ENCODE measurements at regions not wholly inside any gene's neighbourhood (a gene's known extent, or its start where the extent isn't known, plus 50 kb on each side); places are given as distances from the start of the nearest gene placed in this dataset.

DNA sequence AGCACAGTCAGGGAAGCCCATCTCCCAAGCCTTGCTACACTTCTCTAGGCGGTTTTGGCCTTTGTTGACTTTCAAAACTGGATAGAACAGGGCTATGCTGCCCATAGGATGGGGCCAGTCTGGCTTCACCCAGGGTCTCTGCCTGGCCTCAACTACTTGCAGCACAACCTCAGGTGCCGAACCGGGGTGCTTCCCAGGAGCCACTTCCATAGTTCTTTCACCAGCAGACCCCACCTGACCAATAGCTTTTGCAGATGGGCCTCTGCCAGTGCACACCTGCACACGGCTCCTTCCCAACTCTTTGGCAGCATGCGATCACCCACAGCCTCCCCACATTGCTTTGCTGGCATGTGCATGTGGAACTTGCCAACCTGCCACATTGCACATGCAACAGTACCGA, 331.6 kb downstream of the CPS1 start:
- WGBS (ENCODE audit: insufficient coverage): 94% methylated on average over 4 of the region's 6 CpGs
- no peak overlapping the region for H3K27ac ChIP-seq (ENCODE audit: insufficient read depth in 1 of 2, low read depth in 1 of 2, low read length in 2 of 2, poor library complexity in 1 of 2, severe bottlenecking in 2 of 2)
- H3K36me3 ChIP-seq (ENCODE audit: control insufficient read depth in 4 of 4, insufficient read depth in 4 of 4, low read length in 3 of 4): no peaks in the 10 kb centered on the region
- no peaks in the 10 kb centered on the region for H3K4me1 ChIP-seq (ENCODE audit: control extremely low read depth in 1 of 4, control insufficient read depth in 4 of 4, insufficient read depth in 4 of 4, low read length in 3 of 4)
- DNase-seq: no peak
- peaks cover 0 to 3% (median 0%) of the 10 kb centered on the region in 5 experiments for H3K9me3 ChIP-seq (ENCODE audit: control extremely low read depth in 1 of 5, control insufficient read depth in 4 of 5, insufficient read depth in 2 of 5, low read depth in 1 of 5, low read length in 4 of 5)
- ChIA-PET POLR2A (no interaction called here), CTCF (no interaction called here)
- H3K27me3 ChIP-seq (replicated peaks in 2 of 5; ENCODE audit: control insufficient read depth in 4 of 5, insufficient read depth in 5 of 5, low read length in 4 of 5): no peaks in the 10 kb centered on the region
- H3K4me3 ChIP-seq (ENCODE audit: control insufficient read depth in 1 of 7, extremely low read depth in 1 of 7, insufficient read depth in 4 of 7, low read depth in 2 of 7, low read length in 6 of 7): no peak overlapping the region

DNA sequence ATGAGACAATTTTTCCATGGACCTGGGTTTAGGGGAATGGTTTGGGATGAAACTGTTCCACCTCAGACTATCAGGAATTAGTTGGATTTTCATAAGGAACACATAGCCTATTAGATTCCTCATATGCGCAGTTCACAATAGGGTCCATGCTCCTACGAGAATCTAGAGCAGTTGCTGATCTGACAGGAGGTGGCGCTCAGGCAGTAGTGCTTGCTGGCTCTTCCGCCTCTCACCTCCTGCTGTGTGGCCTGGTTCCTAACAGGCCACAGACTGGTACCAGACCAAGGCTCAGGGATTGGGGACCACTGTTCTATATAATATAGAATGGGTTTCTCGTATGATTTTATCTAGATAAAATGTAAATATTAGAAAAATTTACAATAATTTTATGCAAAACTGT, 338.7 kb downstream of the CPS1 start:
- Histone ChIP-seq H3K36me3 (ENCODE audit: control insufficient read depth in 4 of 4, insufficient read depth in 4 of 4, low read length in 3 of 4) (no peaks in the 10 kb centered on the region), H3K9me3 (ENCODE audit: control extremely low read depth in 1 of 5, control insufficient read depth in 4 of 5, insufficient read depth in 2 of 5, low read depth in 1 of 5, low read length in 4 of 5) (peaks cover 0 to 1% (median 0%) of the 10 kb centered on the region in 5 experiments), H3K27me3 (replicated peaks in 2 of 5; ENCODE audit: control insufficient read depth in 4 of 5, insufficient read depth in 5 of 5, low read length in 4 of 5) (no peaks in the 10 kb centered on the region), H3K4me1 (ENCODE audit: control extremely low read depth in 1 of 4, control insufficient read depth in 4 of 4, insufficient read depth in 4 of 4, low read length in 3 of 4) (no peaks in the 10 kb centered on the region), H3K27ac (ENCODE audit: insufficient read depth in 1 of 2, low read depth in 1 of 2, low read length in 2 of 2, poor library complexity in 1 of 2, severe bottlenecking in 2 of 2) (no peak overlapping the region), H3K4me3 (ENCODE audit: control insufficient read depth in 1 of 7, extremely low read depth in 1 of 7, insufficient read depth in 4 of 7, low read depth in 2 of 7, low read length in 6 of 7) (no peak overlapping the region)
- ChIA-PET POLR2A (no interaction called here), CTCF (no interaction called here)
- WGBS (ENCODE audit: insufficient coverage): 77% methylated on average over 4 of the region's 5 CpGs
- no peak for DNase-seq

DNA sequence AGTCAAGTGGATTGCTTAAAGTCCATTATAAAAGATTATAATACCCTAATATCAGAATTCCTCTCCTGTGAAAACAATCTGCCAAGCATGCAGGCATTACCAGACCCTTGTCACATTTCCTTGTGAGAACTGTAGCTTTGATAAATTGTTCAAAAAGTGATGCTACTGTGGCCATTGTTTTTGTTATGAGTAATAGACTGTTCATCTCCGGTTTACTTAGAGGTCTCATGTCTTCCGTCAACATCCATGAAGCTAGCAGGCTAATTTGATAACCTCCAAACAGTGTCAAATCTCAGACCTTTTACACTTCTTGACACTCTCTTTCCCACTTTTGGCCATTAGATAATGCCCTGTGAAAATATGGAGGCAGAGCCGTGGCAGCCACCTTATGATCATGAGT, 342.7 kb downstream of the CPS1 start:
- Histone ChIP-seq H3K36me3 (ENCODE audit: control insufficient read depth in 4 of 4, insufficient read depth in 4 of 4, low read length in 3 of 4) (no peaks in the 10 kb centered on the region), H3K27ac (ENCODE audit: insufficient read depth in 1 of 2, low read depth in 1 of 2, low read length in 2 of 2, poor library complexity in 1 of 2, severe bottlenecking in 2 of 2) (no peak overlapping the region), H3K27me3 (replicated peaks in 2 of 5; ENCODE audit: control insufficient read depth in 4 of 5, insufficient read depth in 5 of 5, low read length in 4 of 5) (no peaks in the 10 kb centered on the region), H3K4me1 (ENCODE audit: control extremely low read depth in 1 of 4, control insufficient read depth in 4 of 4, insufficient read depth in 4 of 4, low read length in 3 of 4) (no peaks in the 10 kb centered on the region), H3K9me3 (ENCODE audit: control extremely low read depth in 1 of 5, control insufficient read depth in 4 of 5, insufficient read depth in 2 of 5, low read depth in 1 of 5, low read length in 4 of 5) (no peaks in the 10 kb centered on the region), H3K4me3 (ENCODE audit: control insufficient read depth in 1 of 7, extremely low read depth in 1 of 7, insufficient read depth in 4 of 7, low read depth in 2 of 7, low read length in 6 of 7) (no peak overlapping the region)
- 100% methylated on average over 2 of the region's 3 CpGs for WGBS (ENCODE audit: insufficient coverage)
- DNase-seq: no peak
- ChIA-PET POLR2A (no interaction called here), CTCF (no interaction called here)

DNA sequence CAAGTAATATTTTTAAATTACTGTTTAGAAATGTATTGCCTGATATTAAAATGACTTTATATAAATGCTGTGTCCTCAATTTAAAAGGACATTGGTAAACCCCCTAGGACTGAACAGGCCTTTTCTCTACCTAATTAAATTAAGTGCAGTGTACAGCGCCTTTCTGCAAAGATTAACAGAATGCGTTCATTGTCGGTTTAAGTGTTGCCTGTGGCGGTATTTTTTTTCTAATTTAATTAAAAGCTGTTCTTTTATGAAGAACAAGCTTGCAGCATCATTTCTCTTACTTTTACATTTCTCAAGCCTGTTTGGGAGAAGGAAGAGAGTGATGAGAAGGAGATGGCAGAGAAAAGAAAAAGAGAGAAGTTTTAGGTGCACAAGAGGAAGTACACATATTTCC, 344.9 kb downstream of the CPS1 start:
- Histone ChIP-seq H3K27me3 (replicated peaks in 2 of 5; ENCODE audit: control insufficient read depth in 4 of 5, insufficient read depth in 5 of 5, low read length in 4 of 5) (no peaks in the 10 kb centered on the region), H3K27ac (ENCODE audit: insufficient read depth in 1 of 2, low read depth in 1 of 2, low read length in 2 of 2, poor library complexity in 1 of 2, severe bottlenecking in 2 of 2) (no peak overlapping the region), H3K36me3 (ENCODE audit: control insufficient read depth in 4 of 4, insufficient read depth in 4 of 4, low read length in 3 of 4) (no peaks in the 10 kb centered on the region), H3K4me3 (ENCODE audit: control insufficient read depth in 1 of 7, extremely low read depth in 1 of 7, insufficient read depth in 4 of 7, low read depth in 2 of 7, low read length in 6 of 7) (no peak overlapping the region), H3K4me1 (ENCODE audit: control extremely low read depth in 1 of 4, control insufficient read depth in 4 of 4, insufficient read depth in 4 of 4, low read length in 3 of 4) (no peaks in the 10 kb centered on the region), H3K9me3 (ENCODE audit: control extremely low read depth in 1 of 5, control insufficient read depth in 4 of 5, insufficient read depth in 2 of 5, low read depth in 1 of 5, low read length in 4 of 5) (peaks cover 0 to 2% (median 0%) of the 10 kb centered on the region in 5 experiments)
- no CpG with 5 or more reads among the region's 4 CpGs for WGBS (ENCODE audit: insufficient coverage)
- CTCF ChIA-PET: no interaction called here
- POLR2A ChIA-PET: no interaction called here
- DNase-seq: no peak

DNA sequence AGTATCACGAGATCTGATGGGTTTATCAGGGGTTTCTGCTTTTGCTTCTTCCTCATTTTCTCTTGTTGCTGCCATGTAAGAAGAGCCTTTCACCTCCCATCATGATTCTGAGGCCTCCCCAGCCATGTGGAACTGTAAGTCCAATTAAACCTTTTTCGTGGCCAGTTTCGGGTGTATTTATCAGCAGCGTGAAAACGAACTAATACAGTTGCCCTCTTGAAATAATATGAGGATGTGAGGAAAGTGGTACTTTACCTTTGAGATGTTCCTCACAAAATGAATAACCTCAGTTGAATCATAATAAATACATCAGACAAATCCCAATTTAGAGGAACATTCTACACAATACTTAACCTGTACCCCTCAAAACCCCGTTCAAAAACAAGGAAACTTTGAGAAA, 356.4 kb downstream of the CPS1 start:
- Histone ChIP-seq H3K9me3 (ENCODE audit: control extremely low read depth in 1 of 5, control insufficient read depth in 4 of 5, insufficient read depth in 2 of 5, low read depth in 1 of 5, low read length in 4 of 5) (no peaks in the 10 kb centered on the region), H3K4me1 (ENCODE audit: control extremely low read depth in 1 of 4, control insufficient read depth in 4 of 4, insufficient read depth in 4 of 4, low read length in 3 of 4) (no peaks in the 10 kb centered on the region), H3K36me3 (ENCODE audit: control insufficient read depth in 4 of 4, insufficient read depth in 4 of 4, low read length in 3 of 4) (no peaks in the 10 kb centered on the region), H3K4me3 (ENCODE audit: control insufficient read depth in 1 of 7, extremely low read depth in 1 of 7, insufficient read depth in 4 of 7, low read depth in 2 of 7, low read length in 6 of 7) (no peak overlapping the region), H3K27ac (ENCODE audit: insufficient read depth in 1 of 2, low read depth in 1 of 2, low read length in 2 of 2, poor library complexity in 1 of 2, severe bottlenecking in 2 of 2) (no peak overlapping the region), H3K27me3 (replicated peaks in 2 of 5; ENCODE audit: control insufficient read depth in 4 of 5, insufficient read depth in 5 of 5, low read length in 4 of 5) (no peaks in the 10 kb centered on the region)
- POLR2A ChIA-PET: no interaction called here
- no CpG with 5 or more reads among the region's 6 CpGs for WGBS (ENCODE audit: insufficient coverage)
- no peak for DNase-seq
- CTCF ChIA-PET: no interaction called here

DNA sequence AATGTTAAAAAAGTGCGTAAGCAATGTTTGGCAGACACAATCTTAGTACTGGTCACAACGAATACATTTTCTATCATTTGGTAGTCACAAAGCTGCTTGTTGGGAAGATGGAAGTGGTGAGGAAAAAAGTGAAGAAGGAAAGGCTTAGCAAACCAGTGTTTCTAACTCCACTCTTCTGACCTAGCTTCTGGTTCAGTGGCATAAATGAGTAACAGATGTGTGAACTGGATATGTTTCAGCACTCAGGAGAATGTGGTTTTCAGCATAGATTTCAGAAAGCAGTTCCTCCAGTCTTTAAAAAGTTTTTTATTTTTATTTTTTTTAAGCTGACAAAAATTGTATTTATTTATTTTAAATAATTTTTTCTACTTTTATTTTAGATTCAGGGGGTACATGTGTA, 357.1 kb downstream of the CPS1 start:
- H3K36me3 ChIP-seq (ENCODE audit: control insufficient read depth in 4 of 4, insufficient read depth in 4 of 4, low read length in 3 of 4): no peaks in the 10 kb centered on the region
- H3K27me3 ChIP-seq (replicated peaks in 2 of 5; ENCODE audit: control insufficient read depth in 4 of 5, insufficient read depth in 5 of 5, low read length in 4 of 5): no peaks in the 10 kb centered on the region
- no peaks in the 10 kb centered on the region for H3K4me1 ChIP-seq (ENCODE audit: control extremely low read depth in 1 of 4, control insufficient read depth in 4 of 4, insufficient read depth in 4 of 4, low read length in 3 of 4)
- no peak for DNase-seq
- no peak overlapping the region for H3K4me3 ChIP-seq (ENCODE audit: control insufficient read depth in 1 of 7, extremely low read depth in 1 of 7, insufficient read depth in 4 of 7, low read depth in 2 of 7, low read length in 6 of 7)
- WGBS (ENCODE audit: insufficient coverage): 50% methylated on average over 2 of the region's 2 CpGs
- ChIA-PET POLR2A (no interaction called here), CTCF (no interaction called here)
- H3K9me3 ChIP-seq (ENCODE audit: control extremely low read depth in 1 of 5, control insufficient read depth in 4 of 5, insufficient read depth in 2 of 5, low read depth in 1 of 5, low read length in 4 of 5): no peaks in the 10 kb centered on the region
- no peak overlapping the region for H3K27ac ChIP-seq (ENCODE audit: insufficient read depth in 1 of 2, low read depth in 1 of 2, low read length in 2 of 2, poor library complexity in 1 of 2, severe bottlenecking in 2 of 2)

DNA sequence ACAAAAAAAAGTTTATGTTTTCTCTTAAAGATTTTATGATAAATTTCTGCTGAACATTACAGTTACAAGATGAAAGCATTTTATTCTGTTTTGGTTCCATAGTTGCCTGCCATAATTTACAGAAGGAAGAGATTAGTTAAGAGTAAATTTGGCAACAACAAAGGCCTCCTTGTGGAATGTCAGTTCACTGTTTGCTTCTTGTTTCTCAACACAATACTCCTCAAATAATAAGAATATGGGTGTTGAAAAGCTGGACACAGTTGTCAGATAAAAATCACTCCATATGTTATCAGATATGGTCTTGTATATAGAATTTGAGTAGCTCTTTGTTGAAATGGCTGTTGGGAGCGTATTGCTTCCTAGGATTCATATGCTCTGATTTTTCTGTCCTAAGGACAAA, 359.5 kb downstream of the CPS1 start:
- Histone ChIP-seq H3K4me3 (ENCODE audit: control insufficient read depth in 1 of 7, extremely low read depth in 1 of 7, insufficient read depth in 4 of 7, low read depth in 2 of 7, low read length in 6 of 7) (no peak overlapping the region), H3K36me3 (ENCODE audit: control insufficient read depth in 4 of 4, insufficient read depth in 4 of 4, low read length in 3 of 4) (no peaks in the 10 kb centered on the region), H3K9me3 (ENCODE audit: control extremely low read depth in 1 of 5, control insufficient read depth in 4 of 5, insufficient read depth in 2 of 5, low read depth in 1 of 5, low read length in 4 of 5) (no peaks in the 10 kb centered on the region), H3K4me1 (ENCODE audit: control extremely low read depth in 1 of 4, control insufficient read depth in 4 of 4, insufficient read depth in 4 of 4, low read length in 3 of 4) (no peaks in the 10 kb centered on the region), H3K27me3 (replicated peaks in 2 of 5; ENCODE audit: control insufficient read depth in 4 of 5, insufficient read depth in 5 of 5, low read length in 4 of 5) (no peaks in the 10 kb centered on the region), H3K27ac (ENCODE audit: insufficient read depth in 1 of 2, low read depth in 1 of 2, low read length in 2 of 2, poor library complexity in 1 of 2, severe bottlenecking in 2 of 2) (no peak overlapping the region)
- DNase-seq: no peak
- ChIA-PET CTCF (no interaction called here), POLR2A (interaction anchor here (0.6 kb wide), 1 partner anchor 133 kb away, joined by 3 read pairs; no protein-coding TSS in a partner anchor)
- WGBS (ENCODE audit: insufficient coverage): no CpG with 5 or more reads among the region's 1 CpG

DNA sequence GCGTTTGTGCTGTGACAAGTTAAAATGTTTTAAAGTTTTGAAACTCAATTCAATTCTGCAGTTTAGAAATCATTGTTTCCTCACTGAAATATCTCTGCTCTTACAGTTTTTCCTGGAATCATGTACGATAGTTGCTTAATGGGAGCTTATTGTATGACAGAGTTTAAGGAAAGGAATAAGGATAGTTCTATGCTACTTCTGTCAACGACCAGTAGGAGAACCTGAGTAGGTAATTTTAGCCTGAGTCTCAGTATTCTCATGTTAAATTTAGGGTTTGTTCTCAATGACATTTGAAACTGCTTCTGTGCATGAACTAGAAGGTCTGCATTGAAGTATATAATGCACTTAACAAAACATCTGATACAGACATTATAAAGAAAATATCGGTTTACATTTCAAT, 361.1 kb downstream of the CPS1 start:
- H3K4me1 ChIP-seq (ENCODE audit: control extremely low read depth in 1 of 4, control insufficient read depth in 4 of 4, insufficient read depth in 4 of 4, low read length in 3 of 4): no peaks in the 10 kb centered on the region
- CTCF ChIA-PET: no interaction called here
- no peak for DNase-seq
- POLR2A ChIA-PET: no interaction called here
- no peaks in the 10 kb centered on the region for H3K27me3 ChIP-seq (replicated peaks in 2 of 5; ENCODE audit: control insufficient read depth in 4 of 5, insufficient read depth in 5 of 5, low read length in 4 of 5)
- no peak overlapping the region for H3K4me3 ChIP-seq (ENCODE audit: control insufficient read depth in 1 of 7, extremely low read depth in 1 of 7, insufficient read depth in 4 of 7, low read depth in 2 of 7, low read length in 6 of 7)
- H3K9me3 ChIP-seq (ENCODE audit: control extremely low read depth in 1 of 5, control insufficient read depth in 4 of 5, insufficient read depth in 2 of 5, low read depth in 1 of 5, low read length in 4 of 5): no peaks in the 10 kb centered on the region
- no peak overlapping the region for H3K27ac ChIP-seq (ENCODE audit: insufficient read depth in 1 of 2, low read depth in 1 of 2, low read length in 2 of 2, poor library complexity in 1 of 2, severe bottlenecking in 2 of 2)
- 71% methylated on average over 2 of the region's 4 CpGs for WGBS (ENCODE audit: insufficient coverage)
- no peaks in the 10 kb centered on the region for H3K36me3 ChIP-seq (ENCODE audit: control insufficient read depth in 4 of 4, insufficient read depth in 4 of 4, low read length in 3 of 4)

Data from common myeloid progenitor, CD34-positive (primary cell).